ENCODE measurements at regions not wholly inside any gene's neighbourhood (a gene's known extent, or its start where the extent isn't known, plus 50 kb on each side); places are given as distances from the start of the nearest gene placed in this dataset.

DNA sequence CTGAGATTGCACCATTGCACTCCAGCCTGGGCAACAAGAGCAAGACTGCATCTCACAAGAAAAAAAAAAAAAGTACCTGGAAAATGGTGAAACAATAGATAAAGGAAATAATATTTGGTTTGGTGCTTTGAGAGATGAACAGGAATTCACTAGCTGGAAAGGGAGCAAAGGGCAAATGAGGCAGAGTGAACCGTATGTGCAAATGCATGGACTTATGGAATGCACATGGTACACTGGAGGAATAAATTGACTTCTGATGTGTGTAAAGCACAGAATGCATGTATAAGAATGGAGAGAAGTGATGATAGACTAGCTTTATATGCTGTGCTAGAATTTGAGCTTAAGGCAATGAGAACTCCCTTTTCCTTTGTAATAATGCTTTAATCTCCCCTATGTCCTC is 413.3 kb downstream of the SPRY1 start:
- peak; percentile 23 for DNase-seq

DNA sequence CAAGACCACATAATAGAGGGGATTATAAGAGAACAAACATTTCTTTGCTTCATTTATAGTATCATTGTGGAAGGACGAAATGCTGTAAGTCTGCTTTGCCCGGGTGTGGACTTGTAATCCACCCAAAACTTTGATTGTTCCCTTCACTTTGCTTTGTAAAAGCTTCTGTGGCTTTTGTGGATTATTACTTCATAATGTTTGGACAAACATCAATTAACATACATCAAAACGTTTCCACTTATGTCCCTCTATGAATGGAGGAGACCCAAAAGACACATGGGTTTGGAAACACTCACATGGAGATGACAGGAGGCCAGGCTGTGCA is 415.4 kb downstream of the SPRY1 start:
- no peak for DNase-seq

GRCh38 chr4:123813901-123814300 is 417.3 kb downstream of the SPRY1 start:
- no peak for DNase-seq

DNA sequence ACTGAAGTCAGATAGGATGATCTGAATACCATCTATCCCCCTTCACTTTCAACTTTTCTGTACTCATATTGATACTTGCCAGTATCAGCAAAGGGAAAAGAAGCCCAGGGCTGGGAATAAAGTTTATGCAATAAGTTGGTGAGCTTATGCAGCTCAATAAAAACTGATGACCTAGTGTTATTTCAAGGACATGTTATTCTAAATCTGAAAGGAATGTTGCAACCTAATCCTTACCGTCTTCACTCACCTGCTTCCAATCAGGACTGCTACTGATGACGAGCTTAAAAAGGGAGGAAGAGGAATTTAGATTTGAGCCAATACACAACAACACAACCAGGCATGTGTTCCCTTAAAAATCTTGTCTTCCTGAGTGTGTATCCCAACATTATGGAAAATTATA is 419.9 kb downstream of the SPRY1 start:
- no peak for DNase-seq

DNA sequence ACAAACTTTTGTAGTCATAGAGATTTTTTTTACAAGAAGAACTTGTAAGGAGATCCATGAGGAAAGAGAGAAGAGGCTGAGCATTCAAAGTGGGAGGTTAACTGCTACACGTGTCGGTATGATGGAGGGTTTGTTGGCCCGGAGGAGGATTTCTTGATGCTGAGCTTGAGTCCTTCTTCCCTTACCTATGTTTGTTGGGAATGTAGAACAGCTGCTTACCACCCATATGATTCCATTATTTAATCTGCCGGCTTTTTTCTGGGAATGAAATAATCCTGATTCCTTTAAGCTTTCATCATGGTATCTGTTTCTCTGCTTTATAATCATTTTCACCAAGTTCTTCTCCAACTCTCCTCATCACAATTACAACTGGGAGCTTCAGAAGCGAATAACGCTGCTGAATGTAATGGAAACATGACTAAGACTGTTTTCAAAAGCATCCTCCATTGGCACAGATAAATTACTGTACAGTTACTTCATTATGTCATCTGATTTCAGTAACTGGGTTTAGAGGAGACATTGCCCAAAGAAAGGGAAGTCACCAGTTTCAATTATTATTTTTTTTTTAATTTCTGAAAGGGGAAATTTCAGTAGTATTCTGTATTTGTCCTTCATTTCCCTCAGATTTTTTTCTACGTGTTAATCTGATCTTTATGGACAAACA is 420.6 kb downstream of the SPRY1 start:
- no peak for DNase-seq

- no peak for DNase-seq
These were observed 422.9 kb downstream of the SPRY1 start for GRCh38 chr4:123819362-123820035.

GRCh38 chr4:123821861-123822260 is 425.3 kb downstream of the SPRY1 start:
- DNase-seq: no peak

DNA sequence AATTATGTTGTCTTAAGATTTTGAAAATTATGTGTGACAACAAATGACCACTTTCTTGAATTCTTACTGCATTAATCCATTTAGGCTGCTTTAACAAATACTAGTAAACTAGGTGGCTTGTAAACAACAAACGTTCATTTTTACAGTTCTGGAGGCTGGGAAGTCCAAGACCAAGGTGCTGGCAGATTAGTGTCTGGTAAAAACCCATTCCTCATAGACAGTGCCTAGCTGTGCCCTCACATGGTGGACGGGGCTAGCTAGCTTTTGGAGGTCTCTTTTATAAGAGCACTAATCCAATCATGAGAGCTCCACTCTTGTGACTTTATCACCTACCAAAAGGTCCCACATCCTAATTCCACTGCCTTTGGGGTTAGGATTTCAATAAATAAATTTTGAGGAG is 425.8 kb downstream of the SPRY1 start:
- DNase-seq: no peak

- no peak for DNase-seq
These were observed 426.6 kb downstream of the SPRY1 start for GRCh38 chr4:123823244-123823643.

DNA sequence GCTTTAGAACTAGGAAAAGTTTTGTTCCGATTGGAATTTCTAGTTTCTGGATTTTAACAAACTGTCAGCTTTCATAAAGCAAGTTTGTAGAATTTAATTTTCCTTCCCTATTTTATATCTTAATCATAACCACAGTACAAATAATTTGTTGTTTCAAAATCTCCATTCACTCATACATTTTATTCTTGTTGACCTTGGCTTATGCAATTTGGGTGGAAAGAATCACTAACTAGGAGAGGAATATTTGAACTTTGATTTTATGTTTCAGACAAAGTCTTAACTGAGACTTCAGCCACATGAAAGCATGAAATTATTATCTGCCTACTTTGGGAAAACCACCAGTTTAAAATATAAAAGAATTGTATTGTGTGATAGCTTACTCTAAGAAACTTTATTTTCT is 427.9 kb downstream of the SPRY1 start:
- DNase-seq: no peak

DNA sequence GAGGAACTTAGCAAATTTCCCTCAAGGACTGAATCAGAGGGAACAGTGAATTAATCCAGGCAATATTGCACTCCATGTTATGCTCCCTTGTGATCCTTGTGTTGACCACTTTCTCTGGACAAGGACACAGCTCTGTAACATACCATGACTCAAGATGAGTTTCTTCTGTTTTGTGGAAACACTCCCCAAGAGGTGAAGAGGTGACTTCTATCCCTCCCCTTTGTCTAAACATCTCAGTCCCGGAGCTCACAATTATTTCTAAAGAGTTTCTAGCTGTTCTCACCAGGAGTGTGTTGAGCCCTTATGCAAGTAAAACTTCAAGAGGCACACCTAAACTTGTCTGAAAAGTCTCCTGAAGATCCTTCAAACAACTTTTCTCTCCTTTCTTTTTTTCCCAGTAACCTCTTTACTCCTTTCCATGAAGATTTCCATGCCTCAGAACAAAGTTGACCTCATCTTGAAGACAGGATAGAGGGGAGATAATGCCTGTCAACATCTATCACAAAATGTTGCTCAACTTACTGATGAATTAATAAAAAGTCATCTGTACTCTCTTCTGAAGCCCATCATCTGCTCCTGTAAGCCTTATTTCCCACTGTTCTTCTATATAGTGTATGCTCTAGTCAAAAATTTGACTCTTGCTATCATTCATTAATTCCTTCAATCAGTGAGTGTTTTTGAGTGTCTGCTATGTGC is 429.1 kb downstream of the SPRY1 start:
- no peak for DNase-seq

GRCh38 chr4:123826896-123827295 is 430.3 kb downstream of the SPRY1 start:
- DNase-seq: peak; percentile 63

- DNase-seq: no peak
These were observed 430.9 kb downstream of the SPRY1 start for GRCh38 chr4:123827511-123827910.

- peak; percentile 29 for DNase-seq
These were observed 434.3 kb downstream of the SPRY1 start for GRCh38 chr4:123830930-123831329.

DNA sequence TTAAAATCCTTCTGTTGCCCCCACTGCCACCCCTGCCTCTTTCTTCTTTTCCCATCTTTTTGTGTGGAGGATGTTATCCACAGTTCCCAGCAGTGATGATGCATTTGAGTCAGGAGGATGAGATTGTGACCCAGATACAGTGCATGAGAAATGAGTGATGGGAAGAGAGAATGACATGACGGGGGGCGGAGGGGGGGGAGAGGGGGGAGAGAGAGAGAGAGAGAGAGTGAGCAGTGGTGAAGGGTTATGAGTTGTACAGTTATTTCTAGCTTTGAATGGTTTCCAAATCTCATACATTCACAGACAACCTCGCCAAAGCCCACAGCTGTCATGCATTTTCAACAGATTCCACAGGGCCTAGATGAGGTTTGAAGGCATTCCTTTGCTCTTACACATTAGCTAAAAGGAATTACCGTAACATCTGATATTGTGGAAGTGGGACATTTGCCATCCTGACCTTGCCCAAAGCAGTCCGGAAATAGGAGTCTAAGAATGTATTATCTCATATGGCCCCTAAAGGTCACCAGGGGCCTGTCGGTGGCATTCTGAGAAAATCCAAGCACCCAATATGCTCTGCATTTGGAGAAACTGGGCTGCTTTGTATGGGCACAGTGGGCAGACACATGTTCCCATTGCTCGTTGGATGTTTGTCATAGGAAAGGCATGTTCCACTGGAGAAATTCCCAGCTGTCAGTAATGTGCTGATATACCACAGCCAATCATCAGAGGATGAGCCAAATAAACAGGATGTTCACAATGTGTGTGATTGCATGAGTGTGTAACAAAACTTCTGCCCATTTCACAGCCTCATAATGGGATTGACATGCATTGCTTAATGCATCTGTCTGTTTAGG is 435.8 kb downstream of the SPRY1 start:
- DNase-seq: peak; percentile 99

GRCh38 chr4:123833171-123833643 is 436.6 kb downstream of the SPRY1 start:
- no peak for DNase-seq

- DNase-seq: peak; percentile 67
These were observed 439.4 kb downstream of the SPRY1 start for GRCh38 chr4:123835831-123836590.

GRCh38 chr4:123836851-123837595 is 440.4 kb downstream of the SPRY1 start:
- no peak for DNase-seq

DNA sequence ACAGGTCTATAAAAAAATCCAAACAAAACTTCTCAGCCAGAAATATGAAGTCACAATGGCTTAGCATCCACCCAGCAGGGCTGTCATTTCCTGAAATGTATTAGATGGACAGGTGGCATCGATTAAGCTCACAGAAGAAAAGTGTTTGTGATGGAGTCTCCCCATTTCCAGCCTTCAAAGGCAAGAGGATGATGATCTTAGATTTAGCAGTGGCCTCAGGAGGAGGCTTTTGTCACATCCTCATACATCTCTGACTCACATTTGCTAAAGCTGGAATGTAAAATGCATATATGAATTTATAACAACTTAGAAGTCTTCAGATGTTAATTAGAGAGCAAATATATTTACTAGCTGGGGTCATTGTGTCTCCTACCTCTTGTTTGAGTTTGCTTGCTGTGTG is 441.9 kb downstream of the SPRY1 start:
- DNase-seq: peak; percentile 45

- peak; percentile 37 for DNase-seq
These were observed 443.6 kb downstream of the SPRY1 start for GRCh38 chr4:123840197-123840596.

Data from skin of body (tissue), 1 donor.